Endothelial cell of umbilical vein (primary cell): ENCODE measurements at regions not wholly inside any gene's neighbourhood (a gene's known extent, or its start where the extent isn't known, plus 50 kb on each side); places are given as distances from the start of the nearest gene placed in this dataset.

Experiments
- BruUV-seq: library from RNA; stranded (reverse); fragments of 400-500 nt; replicated peaks from 2 replicates; lab custom pipeline; 2021; lab: Mats Ljungman, UMichigan
- CTCF ChIA-PET: fragments of 300-600, 350-600 bp; sonication (Branson Sonifier 250); formaldehyde crosslinking; loops from one replicate; lab custom pipeline; 2021; ENCODE audit warnings: antibody characterized with exemption, inconsistent platforms; lab: Charles Lee
- POLR2A ChIA-PET: fragments of 300-600, 350-600 bp; sonication (Branson Sonifier 250); formaldehyde crosslinking; loops from one replicate; lab custom pipeline; 2021; ENCODE audit warnings: antibody characterized with exemption, inconsistent platforms; lab: Charles Lee
- DNase-seq: peaks from one replicate; pipeline ENCODE4 v3.0.0-alpha.2; 2011; ENCODE audit warnings: low read depth, low spot score
- FAIRE-seq: peaks from 2 replicates; lab custom pipeline; 2011; peaks lifted over from hg19 to GRCh38; lab: Jason Lieb, UNC
- H2AFZ ChIP-seq: 2 replicates; pipeline ENCODE4 v1.6.0; 2012; ENCODE audit warnings: low read depth, low read length, control low read depth, inconsistent platforms
- H3K27ac ChIP-seq: 2 replicates; pipeline ENCODE4 v1.5.1; 2011; ENCODE audit warnings: low read depth, mild to moderate bottlenecking, control low read depth, low read length, moderate library complexity; ENCODE audit not compliant: insufficient read depth
- H3K27me3 ChIP-seq, 2 experiments: 2 replicates each; pipeline versions ENCODE4 v1.6.0 to v1.6.1; 2011; ENCODE audit warnings: low read length in 2 of 2, mixed read lengths in 1 of 2; ENCODE audit not compliant: control insufficient read depth in 2 of 2, insufficient read depth in 2 of 2
- H3K36me3 ChIP-seq, 2 experiments: 2 replicates in 1 of 2; 3 replicates in 1 of 2; pipeline ENCODE4 v1.5.1; 2011; ENCODE audit warnings: low read length in 2 of 2, mild to moderate bottlenecking in 1 of 2, moderate library complexity in 1 of 2; ENCODE audit not compliant: control insufficient read depth in 2 of 2, insufficient read depth in 2 of 2; ENCODE audit errors: extremely low read depth in 1 of 2
- H3K4me1 ChIP-seq: 3 replicates; pipeline ENCODE4 v1.5.1; 2011; ENCODE audit warnings: mild to moderate bottlenecking, low read length; ENCODE audit not compliant: control insufficient read depth, insufficient read depth; ENCODE audit errors: extremely low read depth
- H3K4me2 ChIP-seq: 2 replicates; pipeline ENCODE4 v1.6.1; 2011; ENCODE audit warnings: low read length, control low read depth, mixed read lengths; ENCODE audit not compliant: insufficient read depth
- H3K4me3 ChIP-seq, 3 experiments: fragments of 200-600 bp in 1 of 3; sonication (generic), shearing (Covaris generic) in 1 of 3; replicated peaks in 1 of 3; 2 replicates each; pipeline ENCODE4 v1.5.1; 2011 to 2016; ENCODE audit warnings: control low read depth in 3 of 3, low read length in 3 of 3, mild to moderate bottlenecking in 2 of 3, inconsistent platforms in 1 of 3, low read depth in 1 of 3, moderate library complexity in 1 of 3; ENCODE audit not compliant: insufficient read depth in 1 of 3
- H3K79me2 ChIP-seq: 2 replicates; pipeline ENCODE4 v1.6.0; 2012; ENCODE audit warnings: low read length, inconsistent platforms; ENCODE audit not compliant: control insufficient read depth, insufficient read depth
- H3K9ac ChIP-seq: replicated peaks from 2 replicates; pipeline ENCODE3; 2011; ENCODE audit warnings: low read length, control low read depth; ENCODE audit not compliant: insufficient read depth; ENCODE audit errors: extremely low read depth
- H3K9me1 ChIP-seq: replicated peaks from 3 replicates; pipeline ENCODE4 v1.6.0; 2011; ENCODE audit warnings: mild to moderate bottlenecking, low read length; ENCODE audit not compliant: control insufficient read depth, insufficient read depth; ENCODE audit errors: extremely low read depth
- H3K9me3 ChIP-seq: replicated peaks from 2 replicates; pipeline ENCODE4 v1.5.1; 2012; ENCODE audit warnings: low read length, inconsistent platforms; ENCODE audit not compliant: control insufficient read depth, insufficient read depth
- H4K20me1 ChIP-seq: replicated peaks from 2 replicates; pipeline ENCODE3; 2011; ENCODE audit warnings: mild to moderate bottlenecking, low read length; ENCODE audit not compliant: control insufficient read depth, insufficient read depth; ENCODE audit errors: extremely low read depth
- EZH2 ChIP-seq: IDR thresholded peaks from 2 replicates; pipeline ENCODE4 v1.6.1; 2012; ENCODE audit warnings: borderline replicate concordance, low read depth, mild to moderate bottlenecking, moderate library complexity, low read length, inconsistent platforms; ENCODE audit not compliant: severe bottlenecking
- FOS ChIP-seq: IDR thresholded peaks from 2 replicates; pipeline ENCODE4 v1.6.1; 2011; ENCODE audit warnings: mild to moderate bottlenecking, low read length, moderate library complexity, borderline replicate concordance; ENCODE audit not compliant: insufficient read depth
- GATA2 ChIP-seq: IDR thresholded peaks from 2 replicates; pipeline ENCODE4 v1.7.0; 2011; ENCODE audit warnings: low read depth, mild to moderate bottlenecking, moderate library complexity, mixed read lengths, low read length; ENCODE audit not compliant: insufficient read length, insufficient read depth
- JUN ChIP-seq: IDR thresholded peaks from 2 replicates; pipeline ENCODE4 v1.6.1; 2011; ENCODE audit warnings: borderline replicate concordance, low read depth; ENCODE audit not compliant: insufficient read length, insufficient read depth
- MAX ChIP-seq: IDR thresholded peaks from 2 replicates; pipeline ENCODE4 v1.6.1; 2011; ENCODE audit not compliant: insufficient read depth, insufficient read length
- MYC ChIP-seq: IDR thresholded peaks from one replicate; pipeline ENCODE4 v1.6.1; 2011; ENCODE audit warnings: mild to moderate bottlenecking, low read depth, low read length
- POLR2A ChIP-seq: IDR thresholded peaks from 2 replicates; pipeline ENCODE4 v1.6.1; 2012; ENCODE audit warnings: low read depth, mild to moderate bottlenecking, control low read depth, low read length
- POLR2AphosphoS5 ChIP-seq: IDR thresholded peaks from 2 replicates; pipeline ENCODE4 v1.6.1; 2012; ENCODE audit warnings: low read depth, mild to moderate bottlenecking, control low read depth, low read length, moderate library complexity; ENCODE audit not compliant: insufficient read depth
- dilution Hi-C: fragments of 300-500 bp; cut with MboI; formaldehyde crosslinking; loops from one replicate; pipeline ENCODE4 v1.15.0; 2019; ENCODE audit warnings: low sequenced_read_pairs; ENCODE audit not compliant: extremely low pct_ligation_motif_present
- intact Hi-C: fragments of 100-400 bp; cut with micrococcal nuclease; formaldehyde crosslinking; loops from one replicate; pipeline ENCODE4 v1.10.0; 2022
- TF ChIP-seq, protein P1 (sequence below), 2 donors: IDR thresholded peaks; 1 replicate in 1 of 2; 2 replicates in 1 of 2; pipeline ENCODE4 v1.5.1; 2011; ENCODE audit warnings: low read length in 2 of 2, mild to moderate bottlenecking in 2 of 2, moderate library complexity in 2 of 2, control low read depth in 1 of 2, inconsistent platforms in 1 of 2, low read depth in 1 of 2; ENCODE audit not compliant: insufficient read depth in 1 of 2; ENCODE audit errors: extremely low read depth in 1 of 2

DNA sequence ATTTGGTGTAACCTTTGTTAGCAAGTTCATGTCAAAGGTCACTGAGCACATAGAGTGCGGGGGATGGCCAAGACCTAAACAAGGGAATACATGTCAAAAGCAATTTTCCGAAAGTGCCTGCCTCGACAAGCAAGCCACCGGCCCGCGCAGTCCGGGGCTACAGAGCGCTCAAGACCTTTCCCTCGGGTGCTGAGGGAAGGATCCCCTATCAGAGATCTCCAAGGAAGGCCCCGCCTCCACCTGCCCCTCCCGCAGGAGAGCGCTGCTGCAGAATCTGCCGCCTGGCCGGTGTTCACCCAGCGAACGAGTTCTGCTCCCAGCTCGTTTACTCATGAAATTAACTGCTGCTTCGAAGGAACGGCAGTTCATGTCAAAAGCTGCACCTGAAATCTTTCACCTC, 252.7 kb downstream of the BMP7 start:
- H3K79me2 ChIP-seq: no peaks in the 10 kb centered on the region
- CTCF ChIA-PET: no interaction called here
- dilution Hi-C loops: no loop called here
- H3K36me3 ChIP-seq: no peaks in the 10 kb centered on the region
- H3K4me3 ChIP-seq: no peak overlapping the region
- POLR2A ChIA-PET: no interaction called here
- no peaks in the 10 kb centered on the region for H4K20me1 ChIP-seq
- TF ChIP-seq MYC (no peak), EZH2 (no peak), MAX (no peak), FOS (no peak), JUN (no peak), GATA2 (no peak), POLR2A (no peak), POLR2AphosphoS5 (no peak)
- TF ChIP-seq, protein P1, sequence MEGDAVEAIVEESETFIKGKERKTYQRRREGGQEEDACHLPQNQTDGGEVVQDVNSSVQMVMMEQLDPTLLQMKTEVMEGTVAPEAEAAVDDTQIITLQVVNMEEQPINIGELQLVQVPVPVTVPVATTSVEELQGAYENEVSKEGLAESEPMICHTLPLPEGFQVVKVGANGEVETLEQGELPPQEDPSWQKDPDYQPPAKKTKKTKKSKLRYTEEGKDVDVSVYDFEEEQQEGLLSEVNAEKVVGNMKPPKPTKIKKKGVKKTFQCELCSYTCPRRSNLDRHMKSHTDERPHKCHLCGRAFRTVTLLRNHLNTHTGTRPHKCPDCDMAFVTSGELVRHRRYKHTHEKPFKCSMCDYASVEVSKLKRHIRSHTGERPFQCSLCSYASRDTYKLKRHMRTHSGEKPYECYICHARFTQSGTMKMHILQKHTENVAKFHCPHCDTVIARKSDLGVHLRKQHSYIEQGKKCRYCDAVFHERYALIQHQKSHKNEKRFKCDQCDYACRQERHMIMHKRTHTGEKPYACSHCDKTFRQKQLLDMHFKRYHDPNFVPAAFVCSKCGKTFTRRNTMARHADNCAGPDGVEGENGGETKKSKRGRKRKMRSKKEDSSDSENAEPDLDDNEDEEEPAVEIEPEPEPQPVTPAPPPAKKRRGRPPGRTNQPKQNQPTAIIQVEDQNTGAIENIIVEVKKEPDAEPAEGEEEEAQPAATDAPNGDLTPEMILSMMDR (IDR thresholded peaks at IDR 0.05; ENCODE audit: extremely low read depth in 1 of 2, insufficient read depth in 1 of 2, low read depth in 1 of 2, low read length in 2 of 2): no peak
- no peak overlapping the region for H3K27ac ChIP-seq
- FAIRE-seq: no peak
- intact Hi-C loops: no loop called here
- no peaks in the 10 kb centered on the region for H3K27me3 ChIP-seq
- H3K4me2 ChIP-seq: no peak overlapping the region
- no TSS peak for BruUV-seq
- no peaks in the 10 kb centered on the region for H3K9me1 ChIP-seq
- no peaks in the 10 kb centered on the region for H3K4me1 ChIP-seq
- no peak for DNase-seq
- H3K9ac ChIP-seq: no peak overlapping the region
- H3K9me3 ChIP-seq: no peaks in the 10 kb centered on the region
- H2AFZ ChIP-seq: no peak overlapping the region
